ENCODE measurements at regions not wholly inside any gene's neighbourhood (a gene's known extent, or its start where the extent isn't known, plus 50 kb on each side); places are given as distances from the start of the nearest gene placed in this dataset.

DNA sequence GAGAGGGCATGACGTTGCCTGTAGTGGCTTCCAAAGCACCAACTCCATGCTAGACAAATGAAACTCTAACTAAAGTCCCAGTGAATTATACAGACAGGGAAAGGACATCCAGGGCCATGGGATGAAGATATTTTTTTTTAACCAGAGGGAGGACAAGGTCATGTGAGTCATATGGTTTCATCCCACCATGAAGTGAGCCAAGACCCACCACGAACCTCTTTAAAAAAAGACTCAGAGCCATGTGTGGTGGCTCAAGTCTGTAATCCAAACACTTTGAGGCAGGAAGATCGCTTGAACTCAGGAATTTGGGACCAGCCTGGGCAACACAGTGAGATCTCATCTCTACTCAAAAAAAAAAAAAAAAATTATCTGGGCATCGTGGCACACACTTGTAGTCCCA, 115.2 kb downstream of the LIPG start:
- DNase-seq (ENCODE audit: low read depth in 1 of 2, low spot score in 1 of 2), result no peak
- H3K27ac ChIP-seq (replicated peaks), result no peak overlapping the region
- H3K27me3 ChIP-seq (ENCODE audit: insufficient read depth, poor library complexity, severe bottlenecking), result peaks cover 24% of the 10 kb centered on the region
- H3K4me3 ChIP-seq (replicated peaks; ENCODE audit: insufficient read depth, low read length), result no peak overlapping the region
- TF ChIP-seq, protein P1, sequence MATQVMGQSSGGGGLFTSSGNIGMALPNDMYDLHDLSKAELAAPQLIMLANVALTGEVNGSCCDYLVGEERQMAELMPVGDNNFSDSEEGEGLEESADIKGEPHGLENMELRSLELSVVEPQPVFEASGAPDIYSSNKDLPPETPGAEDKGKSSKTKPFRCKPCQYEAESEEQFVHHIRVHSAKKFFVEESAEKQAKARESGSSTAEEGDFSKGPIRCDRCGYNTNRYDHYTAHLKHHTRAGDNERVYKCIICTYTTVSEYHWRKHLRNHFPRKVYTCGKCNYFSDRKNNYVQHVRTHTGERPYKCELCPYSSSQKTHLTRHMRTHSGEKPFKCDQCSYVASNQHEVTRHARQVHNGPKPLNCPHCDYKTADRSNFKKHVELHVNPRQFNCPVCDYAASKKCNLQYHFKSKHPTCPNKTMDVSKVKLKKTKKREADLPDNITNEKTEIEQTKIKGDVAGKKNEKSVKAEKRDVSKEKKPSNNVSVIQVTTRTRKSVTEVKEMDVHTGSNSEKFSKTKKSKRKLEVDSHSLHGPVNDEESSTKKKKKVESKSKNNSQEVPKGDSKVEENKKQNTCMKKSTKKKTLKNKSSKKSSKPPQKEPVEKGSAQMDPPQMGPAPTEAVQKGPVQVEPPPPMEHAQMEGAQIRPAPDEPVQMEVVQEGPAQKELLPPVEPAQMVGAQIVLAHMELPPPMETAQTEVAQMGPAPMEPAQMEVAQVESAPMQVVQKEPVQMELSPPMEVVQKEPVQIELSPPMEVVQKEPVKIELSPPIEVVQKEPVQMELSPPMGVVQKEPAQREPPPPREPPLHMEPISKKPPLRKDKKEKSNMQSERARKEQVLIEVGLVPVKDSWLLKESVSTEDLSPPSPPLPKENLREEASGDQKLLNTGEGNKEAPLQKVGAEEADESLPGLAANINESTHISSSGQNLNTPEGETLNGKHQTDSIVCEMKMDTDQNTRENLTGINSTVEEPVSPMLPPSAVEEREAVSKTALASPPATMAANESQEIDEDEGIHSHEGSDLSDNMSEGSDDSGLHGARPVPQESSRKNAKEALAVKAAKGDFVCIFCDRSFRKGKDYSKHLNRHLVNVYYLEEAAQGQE (IDR thresholded peaks at IDR 0.05; ENCODE audit: insufficient replicate concordance, low read depth), result no peak
- TF ChIP-seq CTCF (IDR thresholded peaks at IDR 0.05; ENCODE audit: insufficient read depth, low read length), result no peak
- no peak for TF ChIP-seq POLR2AphosphoS5 (IDR thresholded peaks at IDR 0.05; ENCODE audit: low read depth)
- TF ChIP-seq SPI1 (IDR thresholded peaks at IDR 0.05; ENCODE audit: borderline replicate concordance, low read depth), result no peak
- no peak for TF ChIP-seq GABPA (IDR thresholded peaks at IDR 0.05; ENCODE audit: low read depth)

DNA sequence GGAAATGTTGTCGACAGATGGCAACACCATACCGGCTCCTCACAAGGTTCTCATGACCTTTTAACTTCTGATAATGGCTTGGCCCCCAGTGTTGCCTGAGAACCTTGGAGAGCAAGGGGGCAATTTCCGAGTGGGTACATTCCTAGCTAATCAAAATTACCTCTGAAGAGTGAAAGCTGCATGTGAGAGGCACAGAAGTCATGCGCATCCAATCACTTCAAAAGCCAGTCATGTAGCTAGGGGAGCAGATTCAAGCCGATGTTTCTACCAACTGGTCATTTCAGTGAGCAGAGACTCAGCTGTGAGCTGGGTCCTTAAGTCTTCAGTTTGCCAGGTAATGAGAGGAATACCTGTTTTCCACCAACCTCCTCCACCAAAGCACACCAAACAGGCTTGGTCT, 111.4 kb downstream of the LIPG start:
- TF ChIP-seq, protein P1 (IDR thresholded peaks at IDR 0.05; ENCODE audit: insufficient replicate concordance, low read depth), result no peak
- no peak for TF ChIP-seq SPI1 (IDR thresholded peaks at IDR 0.05; ENCODE audit: borderline replicate concordance, low read depth)
- H3K4me3 ChIP-seq (replicated peaks; ENCODE audit: insufficient read depth, low read length), result no peak overlapping the region
- H3K27ac ChIP-seq (replicated peaks), result no peak overlapping the region
- peaks cover 33% of the 10 kb centered on the region for H3K27me3 ChIP-seq (ENCODE audit: insufficient read depth, poor library complexity, severe bottlenecking)
- no peak for DNase-seq (ENCODE audit: low read depth in 1 of 2, low spot score in 1 of 2)

DNA sequence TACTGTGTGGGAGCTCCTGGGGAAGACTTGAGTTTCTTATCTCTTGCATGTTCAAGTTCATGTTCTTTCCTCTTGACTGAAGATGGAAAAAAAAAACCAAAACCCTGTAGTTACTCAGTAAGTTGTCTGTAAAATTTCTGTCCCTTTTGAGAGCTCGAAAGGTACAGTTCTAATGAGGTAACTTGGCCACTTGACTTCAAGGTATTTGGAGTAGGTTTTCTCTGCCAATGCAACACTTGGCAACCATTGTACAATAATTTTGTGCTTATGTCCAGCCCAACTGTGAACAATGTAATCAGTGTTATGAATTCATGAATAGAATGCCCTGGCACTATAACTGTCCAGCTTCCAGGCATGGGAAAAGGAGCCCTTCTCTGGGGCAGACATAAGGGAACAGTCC, 111.0 kb downstream of the LIPG start:
- TF ChIP-seq GABPA (IDR thresholded peaks at IDR 0.05; ENCODE audit: low read depth), result no peak
- no peak for TF ChIP-seq CTCF (IDR thresholded peaks at IDR 0.05; ENCODE audit: insufficient read depth, low read length)
- TF ChIP-seq SPI1 (IDR thresholded peaks at IDR 0.05; ENCODE audit: borderline replicate concordance, low read depth), result no peak
- TF ChIP-seq, protein P1 (IDR thresholded peaks at IDR 0.05; ENCODE audit: insufficient replicate concordance, low read depth), result no peak
- no peak for TF ChIP-seq POLR2AphosphoS5 (IDR thresholded peaks at IDR 0.05; ENCODE audit: low read depth)
- Histone ChIP-seq H3K27me3 (ENCODE audit: insufficient read depth, poor library complexity, severe bottlenecking) (peaks cover 33% of the 10 kb centered on the region), H3K27ac (replicated peaks) (no peak overlapping the region), H3K4me3 (replicated peaks; ENCODE audit: insufficient read depth, low read length) (no peak overlapping the region)
- no peak for DNase-seq (ENCODE audit: low read depth in 1 of 2, low spot score in 1 of 2)

DNA sequence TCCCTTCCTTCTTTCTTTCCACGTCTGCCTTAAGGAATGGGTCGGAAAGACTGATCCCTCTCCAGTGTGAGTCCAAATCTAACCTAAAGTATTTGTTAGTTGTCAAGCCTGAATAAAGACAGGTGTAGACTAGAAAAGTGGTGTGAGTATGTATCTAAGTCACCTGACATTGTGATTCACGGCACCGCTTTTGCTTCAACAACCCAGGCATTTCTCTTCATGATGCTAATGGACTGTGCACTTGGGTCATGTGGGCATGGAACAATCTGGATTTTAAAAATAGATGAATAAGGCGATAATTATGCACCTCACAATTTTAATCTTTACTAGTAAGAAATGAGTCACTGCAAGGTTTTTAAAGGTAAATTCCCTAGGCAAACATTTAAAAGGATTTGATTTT, 107.5 kb downstream of the LIPG start:
- Histone ChIP-seq H3K27me3 (ENCODE audit: insufficient read depth, poor library complexity, severe bottlenecking) (peaks cover 22% of the 10 kb centered on the region), H3K27ac (replicated peaks) (no peak overlapping the region), H3K4me3 (replicated peaks; ENCODE audit: insufficient read depth, low read length) (no peak overlapping the region)
- no peak for TF ChIP-seq GABPA (IDR thresholded peaks at IDR 0.05; ENCODE audit: low read depth)
- DNase-seq (ENCODE audit: low read depth in 1 of 2, low spot score in 1 of 2), result no peak
